ENCODE measurements at regions not wholly inside any gene's neighbourhood (a gene's known extent, or its start where the extent isn't known, plus 50 kb on each side); places are given as distances from the start of the nearest gene placed in this dataset.

DNA sequence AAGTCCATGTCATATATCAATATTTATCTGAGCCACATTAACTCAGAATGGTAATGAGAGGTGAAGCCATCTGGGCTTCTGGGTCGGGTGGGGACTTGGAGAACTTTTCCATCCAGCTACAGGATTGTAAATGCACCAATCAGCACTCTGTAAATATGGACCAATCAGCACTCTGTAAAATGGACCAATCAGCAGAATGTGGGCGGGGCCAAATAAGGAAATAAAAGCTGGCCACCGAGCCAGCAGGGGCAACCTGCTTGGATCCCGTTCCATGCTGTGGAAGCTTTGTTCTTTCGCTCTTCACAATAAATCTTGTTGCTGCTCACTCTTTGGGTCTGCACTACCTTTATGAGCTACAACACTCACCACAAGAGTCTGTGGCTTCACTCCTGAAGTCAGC, 253.4 kb downstream of the JRKL start:
- no peak for DNase-seq (ENCODE audit: low spot score)
- TF ChIP-seq, protein P1, sequence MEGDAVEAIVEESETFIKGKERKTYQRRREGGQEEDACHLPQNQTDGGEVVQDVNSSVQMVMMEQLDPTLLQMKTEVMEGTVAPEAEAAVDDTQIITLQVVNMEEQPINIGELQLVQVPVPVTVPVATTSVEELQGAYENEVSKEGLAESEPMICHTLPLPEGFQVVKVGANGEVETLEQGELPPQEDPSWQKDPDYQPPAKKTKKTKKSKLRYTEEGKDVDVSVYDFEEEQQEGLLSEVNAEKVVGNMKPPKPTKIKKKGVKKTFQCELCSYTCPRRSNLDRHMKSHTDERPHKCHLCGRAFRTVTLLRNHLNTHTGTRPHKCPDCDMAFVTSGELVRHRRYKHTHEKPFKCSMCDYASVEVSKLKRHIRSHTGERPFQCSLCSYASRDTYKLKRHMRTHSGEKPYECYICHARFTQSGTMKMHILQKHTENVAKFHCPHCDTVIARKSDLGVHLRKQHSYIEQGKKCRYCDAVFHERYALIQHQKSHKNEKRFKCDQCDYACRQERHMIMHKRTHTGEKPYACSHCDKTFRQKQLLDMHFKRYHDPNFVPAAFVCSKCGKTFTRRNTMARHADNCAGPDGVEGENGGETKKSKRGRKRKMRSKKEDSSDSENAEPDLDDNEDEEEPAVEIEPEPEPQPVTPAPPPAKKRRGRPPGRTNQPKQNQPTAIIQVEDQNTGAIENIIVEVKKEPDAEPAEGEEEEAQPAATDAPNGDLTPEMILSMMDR (conservative IDR thresholded peaks at IDR 0.05; ENCODE audit: low read depth) = no peak
- H3K27ac ChIP-seq = no peak overlapping the region
- POLR2A ChIA-PET (ENCODE audit: low non-redundant PET) = no interaction called here
- CTCF ChIA-PET = no interaction called here

DNA sequence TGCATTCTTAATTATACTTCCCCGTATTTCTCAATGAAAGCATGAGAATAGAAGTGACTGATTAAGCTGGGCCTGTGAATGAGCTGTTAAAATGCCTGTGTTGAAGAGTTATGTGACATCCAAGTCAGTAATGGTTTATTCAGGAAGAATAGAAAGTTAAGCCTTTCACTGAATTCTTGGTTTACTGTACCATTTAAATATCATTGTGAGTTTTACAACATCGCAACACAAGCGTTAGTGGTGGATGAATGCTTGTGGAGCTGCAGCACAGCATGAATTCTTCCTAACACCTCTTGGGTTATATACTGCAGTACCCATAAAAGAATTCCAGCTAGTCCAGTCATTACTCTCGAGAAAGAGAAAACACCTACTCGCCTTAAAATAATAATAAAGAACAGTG, 257.8 kb downstream of the JRKL start:
- TF ChIP-seq, protein P1 (conservative IDR thresholded peaks at IDR 0.05; ENCODE audit: low read depth) = no peak
- DNase-seq (ENCODE audit: low spot score) = no peak
- ChIA-PET POLR2A (ENCODE audit: low non-redundant PET) (no interaction called here), CTCF (no interaction called here)
- no peak overlapping the region for H3K27ac ChIP-seq

DNA sequence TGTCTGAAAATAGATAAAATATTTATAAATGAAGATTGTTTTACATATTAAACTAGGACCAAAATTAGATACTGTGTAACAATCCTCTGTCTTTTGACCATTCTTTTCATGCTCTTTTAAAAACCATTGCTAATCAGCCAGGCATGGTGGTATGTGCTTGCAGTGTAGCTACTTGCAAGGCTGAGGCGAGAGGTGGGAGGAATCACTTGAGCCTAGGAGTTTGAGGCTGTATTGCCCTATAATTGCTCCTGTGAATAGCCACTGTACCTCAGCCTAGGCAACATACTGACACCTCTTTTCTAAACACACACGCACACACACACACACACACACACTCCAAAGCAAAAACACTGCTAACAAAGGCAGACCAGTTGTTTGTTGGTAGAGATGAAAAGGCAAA, 259.2 kb downstream of the JRKL start:
- no peak overlapping the region for H3K27ac ChIP-seq
- TF ChIP-seq, protein P1 (conservative IDR thresholded peaks at IDR 0.05; ENCODE audit: low read depth) = no peak
- POLR2A ChIA-PET (ENCODE audit: low non-redundant PET) = no interaction called here
- DNase-seq (ENCODE audit: low spot score) = no peak
- CTCF ChIA-PET = interaction anchor here (1.1 kb wide), 1 partner anchor 11 kb away, joined by 3 read pairs; no protein-coding TSS in a partner anchor

DNA sequence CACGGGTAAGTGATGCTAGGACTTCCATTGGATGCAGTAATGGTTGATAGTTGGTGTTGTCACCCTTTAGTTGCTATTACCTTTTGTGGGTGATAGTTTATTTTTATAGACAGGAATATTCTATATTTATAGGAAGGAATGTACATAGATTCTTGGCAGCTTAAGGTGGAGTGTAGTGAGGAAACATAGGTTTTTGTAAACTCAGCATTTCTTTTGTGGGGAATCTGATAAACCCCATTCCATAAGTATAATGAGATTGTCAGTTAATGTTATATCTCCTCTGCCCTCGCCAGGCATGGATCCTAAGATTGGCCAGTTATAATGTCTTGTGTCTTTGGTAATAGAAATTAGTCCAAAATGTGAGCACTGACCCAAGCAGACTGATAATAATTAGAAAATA, 262.7 kb downstream of the JRKL start:
- ChIA-PET POLR2A (ENCODE audit: low non-redundant PET) (no interaction called here), CTCF (no interaction called here)
- no peak overlapping the region for H3K27ac ChIP-seq
- TF ChIP-seq, protein P1 (conservative IDR thresholded peaks at IDR 0.05; ENCODE audit: low read depth) = no peak
- DNase-seq (ENCODE audit: low spot score) = no peak

DNA sequence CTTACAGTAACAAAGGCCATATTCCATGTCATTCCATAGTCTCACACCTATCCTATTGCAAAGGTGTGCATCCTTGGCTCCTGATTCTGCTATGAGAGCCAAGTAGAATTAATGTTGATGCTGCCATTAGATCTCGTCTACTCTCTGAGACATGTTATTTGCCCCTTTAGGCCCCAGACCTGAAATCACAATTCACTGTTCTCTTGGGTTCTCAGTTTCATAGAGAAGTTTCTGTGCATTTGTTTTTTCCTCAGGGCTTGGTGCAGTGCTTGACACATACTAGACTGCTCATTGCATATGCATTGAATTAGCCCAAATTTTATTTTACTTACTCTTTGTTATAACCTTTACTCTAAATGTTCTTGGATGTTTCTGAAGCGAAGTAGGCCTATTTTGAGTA, 265.7 kb downstream of the JRKL start:
- POLR2A ChIA-PET (ENCODE audit: low non-redundant PET) = no interaction called here
- CTCF ChIA-PET = no interaction called here
- no peak overlapping the region for H3K27ac ChIP-seq
- DNase-seq (ENCODE audit: low spot score) = no peak
- TF ChIP-seq, protein P1 (conservative IDR thresholded peaks at IDR 0.05; ENCODE audit: low read depth) = no peak

DNA sequence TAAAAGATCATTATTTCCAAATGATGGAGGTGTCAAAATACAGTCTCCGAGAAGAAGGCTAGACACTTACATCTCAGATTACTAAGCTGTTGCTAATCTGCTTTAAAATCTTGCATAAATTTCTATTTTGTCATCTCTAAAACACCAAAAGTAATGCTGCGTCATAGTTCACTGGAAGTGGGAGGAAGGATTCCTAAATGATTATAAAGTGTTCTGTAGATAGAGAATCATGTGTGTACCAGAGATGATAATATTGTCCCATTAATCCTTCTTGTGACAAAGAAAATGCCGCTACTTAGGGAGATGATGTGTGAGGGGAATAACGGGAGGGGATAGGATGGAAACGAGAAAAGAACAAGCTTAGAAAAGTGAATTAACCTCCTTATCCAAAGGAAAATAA, 268.6 kb downstream of the JRKL start:
- TF ChIP-seq, protein P1 (conservative IDR thresholded peaks at IDR 0.05; ENCODE audit: low read depth) = no peak
- DNase-seq (ENCODE audit: low spot score) = no peak
- ChIA-PET CTCF (interaction anchor here (0.6 kb wide), 1 partner anchor 12 kb away, joined by 3 read pairs; no protein-coding TSS in a partner anchor), POLR2A (ENCODE audit: low non-redundant PET) (no interaction called here)
- no peak overlapping the region for H3K27ac ChIP-seq

DNA sequence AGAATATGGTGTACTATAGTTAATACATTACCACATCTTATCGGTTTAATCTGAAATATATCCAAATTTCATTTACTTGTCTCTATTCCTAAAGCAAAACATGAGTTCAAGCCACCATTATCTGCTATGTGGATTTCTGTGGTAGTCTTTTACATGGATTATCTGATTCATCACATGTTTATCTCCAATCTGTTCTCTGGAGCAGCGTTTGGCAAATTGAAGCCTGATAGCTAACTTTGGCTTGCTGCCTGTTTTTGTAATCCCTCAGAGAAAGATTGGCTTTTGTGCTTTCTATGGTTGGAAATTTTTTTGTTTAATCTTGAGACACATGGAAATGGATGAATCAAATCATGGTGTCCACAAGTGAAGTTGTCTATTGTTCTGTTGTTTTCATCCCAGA, 274.3 kb downstream of the JRKL start:
- no peak overlapping the region for H3K27ac ChIP-seq
- TF ChIP-seq, protein P1 (conservative IDR thresholded peaks at IDR 0.05; ENCODE audit: low read depth) = no peak
- CTCF ChIA-PET = no interaction called here
- POLR2A ChIA-PET (ENCODE audit: low non-redundant PET) = no interaction called here
- DNase-seq (ENCODE audit: low spot score) = no peak

All from RWPE1 (cell line).